ENCODE measurements at regions not wholly inside any gene's neighbourhood (a gene's known extent, or its start where the extent isn't known, plus 50 kb on each side); places are given as distances from the start of the nearest gene placed in this dataset.
A peak's percentile ranks its signal among the peaks of the same experiment; 100 is the strongest.

GRCh38 chr4:3343358-3343757 lies 50.5 kb downstream of the RGS12 start:
- DNase-seq, result no peak

- no peak for DNase-seq
Measured at GRCh38 chr4:3344104-3344503, 51.3 kb downstream of the RGS12 start.

- DNase-seq, result no peak
Measured at GRCh38 chr4:3344596-3344995, 51.8 kb downstream of the RGS12 start.

GRCh38 chr4:3345384-3345783 lies 52.6 kb downstream of the RGS12 start:
- DNase-seq, result no peak

- peak; percentile 92 for DNase-seq
Measured at GRCh38 chr4:3346146-3346545, 53.3 kb downstream of the RGS12 start.

GRCh38 chr4:3347871-3348270 lies 55.0 kb downstream of the RGS12 start:
- no peak for DNase-seq

- DNase-seq, result no peak
Measured at GRCh38 chr4:3348621-3349020, 55.8 kb downstream of the RGS12 start.

- no peak for DNase-seq
Measured at GRCh38 chr4:3349116-3349515, 56.3 kb downstream of the RGS12 start.

- DNase-seq, result no peak
Measured at GRCh38 chr4:3351997-3352396, 59.2 kb downstream of the RGS12 start.

GRCh38 chr4:3352505-3352904 lies 59.7 kb downstream of the RGS12 start:
- DNase-seq, result no peak

GRCh38 chr4:3352941-3353594 lies 60.2 kb downstream of the RGS12 start:
- no peak for DNase-seq

- no peak for DNase-seq
Measured at GRCh38 chr4:3353752-3354454, 61.1 kb downstream of the RGS12 start.

GRCh38 chr4:3354455-3354811 lies 61.6 kb downstream of the RGS12 start:
- DNase-seq, result no peak

- no peak for DNase-seq
Measured at GRCh38 chr4:3355266-3355748, 62.5 kb downstream of the RGS12 start.

GRCh38 chr4:3358656-3359055 lies 65.8 kb downstream of the RGS12 start:
- DNase-seq, result peak; percentile 31

GRCh38 chr4:3360777-3361176 lies 68.0 kb downstream of the RGS12 start:
- no peak for DNase-seq

GRCh38 chr4:3361406-3361805 lies 68.6 kb downstream of the RGS12 start:
- DNase-seq, result no peak

- DNase-seq, result no peak
Measured at GRCh38 chr4:3361896-3362295, 69.1 kb downstream of the RGS12 start.

GRCh38 chr4:3362431-3363287 lies 69.8 kb downstream of the RGS12 start:
- DNase-seq, result no peak

GRCh38 chr4:3363411-3364141 lies 70.8 kb downstream of the RGS12 start:
- peak; percentile 24 for DNase-seq

- DNase-seq, result no peak
Measured at GRCh38 chr4:3364199-3364598, 71.4 kb downstream of the RGS12 start.

GRCh38 chr4:3364634-3365314 lies 72.0 kb downstream of the RGS12 start:
- no peak for DNase-seq
